GM18873 (cell line): ENCODE measurements at regions not wholly inside any gene's neighbourhood (a gene's known extent, or its start where the extent isn't known, plus 50 kb on each side); places are given as distances from the start of the nearest gene placed in this dataset.

Experiments used
- ATAC-seq: cut with Tn5 transposase; IDR thresholded peaks from one replicate; pipeline ENCODE4 v1.9.1; 2021; ENCODE audit warnings: mild to moderate bottlenecking, moderate library complexity, moderate number of reproducible peaks; ENCODE audit not compliant: unreplicated experiment, low FRiP score

- no peak for ATAC-seq
Observed at GRCh38 chr2:43040084-43040854, 186.1 kb downstream of the ZFP36L2 start.

GRCh38 chr2:43039376-43040080, 186.9 kb downstream of the ZFP36L2 start:
- ATAC-seq: no peak

GRCh38 chr2:43038696-43039094, 187.7 kb downstream of the ZFP36L2 start:
- no peak for ATAC-seq

- no peak for ATAC-seq
Observed at GRCh38 chr2:43038034-43038695, 188.2 kb downstream of the ZFP36L2 start.

GRCh38 chr2:43035922-43036321, 190.5 kb downstream of the ZFP36L2 start:
- no peak for ATAC-seq

- no peak for ATAC-seq
Observed at GRCh38 chr2:43034921-43035320, 191.5 kb downstream of the ZFP36L2 start.

- no peak for ATAC-seq
Observed at GRCh38 chr2:43034242-43034619, 192.2 kb downstream of the ZFP36L2 start.

- no peak for ATAC-seq
Observed at GRCh38 chr2:43033466-43034241, 192.8 kb downstream of the ZFP36L2 start.

- ATAC-seq: no peak
Observed at GRCh38 chr2:43033016-43033270, 193.5 kb downstream of the ZFP36L2 start.

GRCh38 chr2:43032213-43033015, 194.0 kb downstream of the ZFP36L2 start:
- no peak for ATAC-seq

- ATAC-seq: no peak
Observed at GRCh38 chr2:43031471-43032212, 194.8 kb downstream of the ZFP36L2 start.

GRCh38 chr2:43030551-43031307, 195.7 kb downstream of the ZFP36L2 start:
- no peak for ATAC-seq

- ATAC-seq: no peak
Observed at GRCh38 chr2:43029186-43029585, 197.2 kb downstream of the ZFP36L2 start.

GRCh38 chr2:43028188-43028587, 198.2 kb downstream of the ZFP36L2 start:
- ATAC-seq: no peak

GRCh38 chr2:43027097-43027873, 199.1 kb downstream of the ZFP36L2 start:
- no peak for ATAC-seq

GRCh38 chr2:43026426-43027096, 199.8 kb downstream of the ZFP36L2 start:
- ATAC-seq: no peak

GRCh38 chr2:43025709-43026295, 200.6 kb downstream of the ZFP36L2 start:
- ATAC-seq: no peak
